Upper lobe of right lung (tissue), 1 donor: ENCODE measurements at regions not wholly inside any gene's neighbourhood (a gene's known extent, or its start where the extent isn't known, plus 50 kb on each side); places are given as distances from the start of the nearest gene placed in this dataset.

ENCODE experiments used
- ATAC-seq: fragments of 200-7000 bp; cut with Tn5 transposase; one replicate; pipeline ENCODE4 v1.9.1; 2020; ENCODE audit warnings: mild to moderate bottlenecking, moderate library complexity
- DNase-seq: peaks from one replicate; pipeline ENCODE4 v3.0.0-alpha.2; 2020
- H3K27ac ChIP-seq: fragments of 200-600 bp; one replicate; pipeline ENCODE4 v1.8.0; 2022
- H3K27me3 ChIP-seq: fragments of 200-600 bp; one replicate; pipeline ENCODE4 v1.8.0; 2022; ENCODE audit warnings: mild to moderate bottlenecking
- H3K36me3 ChIP-seq: fragments of 200-600 bp; one replicate; pipeline ENCODE4 v1.8.0; 2022
- H3K4me1 ChIP-seq: fragments of 200-600 bp; one replicate; pipeline ENCODE4 v1.8.0; 2022
- H3K4me3 ChIP-seq: fragments of 200-600 bp; one replicate; pipeline ENCODE4 v1.8.0; 2022; ENCODE audit warnings: mild to moderate bottlenecking
- H3K9me3 ChIP-seq: fragments of 200-600 bp; one replicate; pipeline ENCODE4 v1.8.0; 2022
- CTCF ChIP-seq: fragments of 200-600 bp; IDR thresholded peaks from one replicate; pipeline ENCODE4 v1.8.0; 2022; ENCODE audit warnings: antibody characterized with exemption
- intact Hi-C: fragments of 100-400 bp; cut with DNase I; formaldehyde crosslinking; loops from one replicate; pipeline ENCODE4 v1.11.0; 2022
- donor health status: DM: no; HTN: yes; CAD: no; lungs with severe emphysema.

GRCh38 chr12:47415054-47415453 is 290.8 kb downstream of the RPAP3 start:
- Histone ChIP-seq H3K4me1 (no peaks in the 10 kb centered on the region), H3K9me3 (no peaks in the 10 kb centered on the region), H3K27me3 (no peaks in the 10 kb centered on the region), H3K4me3 (no peak overlapping the region), H3K27ac (no peak overlapping the region), H3K36me3 (no peaks in the 10 kb centered on the region)
- DNase-seq: no peak
- no peak for TF ChIP-seq CTCF
- ATAC-seq: no peak
- intact Hi-C loops: no loop called here

- ATAC-seq: no peak
- H3K4me3 ChIP-seq: no peak overlapping the region
- no peak overlapping the region for H3K27ac ChIP-seq
- no peaks in the 10 kb centered on the region for H3K27me3 ChIP-seq
- no peak for TF ChIP-seq CTCF
- no peaks in the 10 kb centered on the region for H3K9me3 ChIP-seq
- intact Hi-C loops: no loop called here
- DNase-seq: no peak
- H3K36me3 ChIP-seq: no peaks in the 10 kb centered on the region
- H3K4me1 ChIP-seq: no peaks in the 10 kb centered on the region
Observed at GRCh38 chr12:47414511-47414910, 291.3 kb downstream of the RPAP3 start.

GRCh38 chr12:47413806-47414205 is 292.0 kb downstream of the RPAP3 start:
- intact Hi-C loops: no loop called here
- no peak for TF ChIP-seq CTCF
- H3K36me3 ChIP-seq: no peaks in the 10 kb centered on the region
- H3K4me1 ChIP-seq: no peaks in the 10 kb centered on the region
- no peaks in the 10 kb centered on the region for H3K9me3 ChIP-seq
- H3K27me3 ChIP-seq: no peaks in the 10 kb centered on the region
- no peak overlapping the region for H3K27ac ChIP-seq
- peak; percentile 54 for ATAC-seq
- H3K4me3 ChIP-seq: no peak overlapping the region
- DNase-seq: no peak

- TF ChIP-seq CTCF: no peak
- Histone ChIP-seq H3K4me1 (no peaks in the 10 kb centered on the region), H3K36me3 (no peaks in the 10 kb centered on the region), H3K9me3 (no peaks in the 10 kb centered on the region), H3K27me3 (no peaks in the 10 kb centered on the region), H3K4me3 (no peak overlapping the region), H3K27ac (no peak overlapping the region)
- DNase-seq (no peak), ATAC-seq (no peak)
- intact Hi-C loops: no loop called here
Observed at GRCh38 chr12:47412601-47413236, 293.1 kb downstream of the RPAP3 start.

- intact Hi-C loops: no loop called here
- no peak overlapping the region for H3K27ac ChIP-seq
- H3K36me3 ChIP-seq: no peaks in the 10 kb centered on the region
- H3K4me3 ChIP-seq: no peak overlapping the region
- no peaks in the 10 kb centered on the region for H3K4me1 ChIP-seq
- no peaks in the 10 kb centered on the region for H3K27me3 ChIP-seq
- no peak for DNase-seq
- no peak for ATAC-seq
- no peak for TF ChIP-seq CTCF
- H3K9me3 ChIP-seq: no peaks in the 10 kb centered on the region
Observed at GRCh38 chr12:47411966-47412365, 293.9 kb downstream of the RPAP3 start.

- intact Hi-C loops: no loop called here
- no peaks in the 10 kb centered on the region for H3K27me3 ChIP-seq
- TF ChIP-seq CTCF: no peak
- ATAC-seq (no peak), DNase-seq (no peak)
- no peaks in the 10 kb centered on the region for H3K9me3 ChIP-seq
- H3K4me3 ChIP-seq: no peak overlapping the region
- no peak overlapping the region for H3K27ac ChIP-seq
- H3K4me1 ChIP-seq: no peaks in the 10 kb centered on the region
- no peaks in the 10 kb centered on the region for H3K36me3 ChIP-seq
Observed at GRCh38 chr12:47410862-47411261, 295.0 kb downstream of the RPAP3 start.
